Coronary artery (tissue), 2 donors: ENCODE measurements at regions not wholly inside any gene's neighbourhood (a gene's known extent, or its start where the extent isn't known, plus 50 kb on each side); places are given as distances from the start of the nearest gene placed in this dataset.

Source experiments
- DNase-seq: peaks from one replicate; pipeline ENCODE4 v3.0.0-alpha.2; 2017; ENCODE audit warnings: low spot score
- H3K27ac ChIP-seq, 2 donors: fragments of 200-600 bp; sonication (generic); one replicate each; pipeline ENCODE4 v1.5.1; 2016 to 2019
- H3K4me3 ChIP-seq: fragments of 200-600 bp; sonication (generic); 2 replicates; pipeline ENCODE4 v1.5.1; 2016; ENCODE audit warnings: mild to moderate bottlenecking, moderate library complexity
- CTCF ChIP-seq: fragments of 200-600 bp; sonication (generic); IDR thresholded peaks from one replicate; pipeline ENCODE4 v1.5.1; 2019; ENCODE audit warnings: antibody characterized with exemption

- TF ChIP-seq CTCF: no peak
- Histone ChIP-seq H3K27ac (no peak overlapping the region), H3K4me3 (no peak overlapping the region)
- no peak for DNase-seq
Measured at GRCh38 chr1:50305808-50306207, 117.4 kb downstream of the DMRTA2 start.

DNA sequence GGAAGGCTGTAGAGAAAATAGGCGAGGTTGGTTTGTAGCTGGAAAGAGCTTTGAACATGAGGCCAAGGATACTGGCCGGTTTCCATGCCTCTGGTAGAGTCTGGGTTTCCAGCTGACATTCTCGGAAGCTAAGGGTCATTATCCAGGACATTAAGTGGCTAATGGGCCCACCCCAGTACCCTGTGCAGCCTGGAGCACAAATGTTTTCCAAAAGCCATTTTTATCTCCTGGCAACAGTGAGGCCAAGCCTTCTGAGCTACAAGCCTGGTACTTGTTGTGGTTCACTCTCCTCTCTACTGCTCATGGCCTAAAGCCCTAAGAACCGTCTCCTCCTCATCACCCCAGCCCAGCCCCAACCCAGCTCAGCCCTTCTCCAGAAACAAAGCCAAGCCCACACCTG, 122.9 kb downstream of the DMRTA2 start:
- DNase-seq: no peak
- Histone ChIP-seq H3K4me3 (no peak overlapping the region), H3K27ac (no peak overlapping the region)
- TF ChIP-seq CTCF: no peak

GRCh38 chr1:50295566-50295965, 127.7 kb downstream of the DMRTA2 start:
- Histone ChIP-seq H3K27ac (no peak overlapping the region), H3K4me3 (no peak overlapping the region)
- no peak for TF ChIP-seq CTCF
- DNase-seq: no peak

DNA sequence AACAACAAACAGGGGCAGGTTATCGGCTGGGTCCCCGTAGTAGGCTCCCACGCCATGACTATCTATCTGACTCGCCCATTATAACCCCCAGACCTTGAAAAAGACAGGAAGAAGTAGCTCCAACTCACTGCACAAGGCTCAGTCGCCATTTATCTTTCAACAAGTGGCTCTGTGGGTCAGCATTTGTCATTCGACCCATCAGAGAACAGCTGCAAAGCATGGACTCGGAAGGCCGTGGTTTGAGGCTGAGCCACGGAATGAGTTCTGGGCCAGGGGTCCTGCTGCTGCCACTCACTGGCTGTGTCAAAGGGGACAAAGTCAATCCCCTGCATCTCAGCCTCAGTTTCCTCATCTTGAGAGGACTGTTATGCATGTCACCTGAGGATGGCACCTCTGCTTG, 131.0 kb downstream of the DMRTA2 start:
- H3K4me3 ChIP-seq: no peak overlapping the region
- no peak for TF ChIP-seq CTCF
- H3K27ac ChIP-seq: no peak overlapping the region
- DNase-seq: no peak

- TF ChIP-seq CTCF: no peak
- no peak overlapping the region for H3K4me3 ChIP-seq
- DNase-seq: no peak
- no peak overlapping the region for H3K27ac ChIP-seq
Measured at GRCh38 chr1:50289495-50289894, 133.7 kb downstream of the DMRTA2 start.

DNA sequence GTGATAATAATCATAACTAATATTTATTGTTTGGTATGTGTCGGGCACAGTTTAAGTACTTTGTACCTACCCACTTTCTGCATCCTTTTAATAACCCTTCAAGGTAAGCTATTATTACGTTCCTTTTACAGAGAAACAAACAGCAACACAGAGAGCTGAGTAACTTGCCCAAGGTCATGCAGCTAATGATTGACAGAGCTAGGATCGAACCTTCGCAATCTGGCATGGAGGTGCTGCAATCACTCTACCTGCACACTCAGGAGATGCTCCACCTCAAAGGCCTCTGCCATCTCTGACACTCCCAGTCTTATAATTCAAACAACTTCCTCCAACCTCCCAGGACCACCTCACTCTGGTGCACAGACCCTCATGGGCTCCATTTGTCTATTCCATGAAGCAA, 137.2 kb downstream of the DMRTA2 start:
- DNase-seq: no peak
- no peak for TF ChIP-seq CTCF
- no peak overlapping the region for H3K4me3 ChIP-seq
- H3K27ac ChIP-seq: no peak overlapping the region

DNA sequence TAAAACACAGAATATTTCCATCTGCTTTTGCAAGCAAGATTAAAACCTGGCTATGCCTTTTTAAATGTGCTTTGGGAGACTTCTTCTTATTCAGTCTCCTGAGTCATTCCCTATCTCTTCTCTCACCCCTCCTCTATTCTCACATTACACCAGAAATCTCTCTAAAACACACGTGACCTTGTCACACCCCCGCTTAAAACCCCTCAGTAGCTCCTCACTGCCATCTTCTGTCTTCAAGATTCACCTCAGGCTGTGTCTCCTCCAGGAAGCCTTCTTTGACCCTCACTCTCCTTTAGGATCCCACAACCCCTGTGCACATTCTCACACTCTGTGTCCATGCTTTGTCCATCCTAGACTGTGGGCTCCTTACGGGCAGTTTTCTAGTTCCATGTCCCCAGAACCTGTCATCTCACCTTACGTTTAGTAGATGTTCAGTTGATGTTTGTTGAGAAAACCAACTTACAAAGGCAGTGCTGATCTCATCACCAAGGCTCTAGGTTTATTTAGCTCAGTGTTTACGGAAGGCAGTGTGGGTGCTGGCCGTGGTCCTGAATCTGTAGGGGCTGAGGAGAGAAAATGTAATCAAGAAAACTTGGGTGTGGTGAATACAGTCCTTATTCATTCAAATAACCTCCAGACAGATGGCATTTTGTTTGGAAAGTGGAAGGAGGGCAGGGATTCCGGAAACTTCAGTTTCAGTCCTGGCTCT, 143.5 kb downstream of the DMRTA2 start:
- Histone ChIP-seq H3K27ac (no peak overlapping the region), H3K4me3 (no peak overlapping the region)
- TF ChIP-seq CTCF: no peak
- DNase-seq: no peak
